AG10803 (cell line): ENCODE measurements at regions not wholly inside any gene's neighbourhood (a gene's known extent, or its start where the extent isn't known, plus 50 kb on each side); places are given as distances from the start of the nearest gene placed in this dataset.

Experiments
- DNase-seq: peaks from one replicate; pipeline ENCODE4 v3.0.0; 2010; ENCODE audit warnings: low read depth
- H3K4me3 ChIP-seq: 2 replicates; pipeline ENCODE4 v1.5.1; 2011; ENCODE audit warnings: mild to moderate bottlenecking, low read length, control low read depth
- TF ChIP-seq, protein P1 (sequence below): conservative IDR thresholded peaks from 2 replicates; pipeline ENCODE4 v1.5.1; 2011; ENCODE audit warnings: mild to moderate bottlenecking, low read length, control low read depth, inconsistent platforms

GRCh38 chr20:11044561-11044960 lies 370.8 kb upstream of the JAG1 start:
- DNase-seq: no peak
- no peak overlapping the region for H3K4me3 ChIP-seq
- TF ChIP-seq, protein P1, sequence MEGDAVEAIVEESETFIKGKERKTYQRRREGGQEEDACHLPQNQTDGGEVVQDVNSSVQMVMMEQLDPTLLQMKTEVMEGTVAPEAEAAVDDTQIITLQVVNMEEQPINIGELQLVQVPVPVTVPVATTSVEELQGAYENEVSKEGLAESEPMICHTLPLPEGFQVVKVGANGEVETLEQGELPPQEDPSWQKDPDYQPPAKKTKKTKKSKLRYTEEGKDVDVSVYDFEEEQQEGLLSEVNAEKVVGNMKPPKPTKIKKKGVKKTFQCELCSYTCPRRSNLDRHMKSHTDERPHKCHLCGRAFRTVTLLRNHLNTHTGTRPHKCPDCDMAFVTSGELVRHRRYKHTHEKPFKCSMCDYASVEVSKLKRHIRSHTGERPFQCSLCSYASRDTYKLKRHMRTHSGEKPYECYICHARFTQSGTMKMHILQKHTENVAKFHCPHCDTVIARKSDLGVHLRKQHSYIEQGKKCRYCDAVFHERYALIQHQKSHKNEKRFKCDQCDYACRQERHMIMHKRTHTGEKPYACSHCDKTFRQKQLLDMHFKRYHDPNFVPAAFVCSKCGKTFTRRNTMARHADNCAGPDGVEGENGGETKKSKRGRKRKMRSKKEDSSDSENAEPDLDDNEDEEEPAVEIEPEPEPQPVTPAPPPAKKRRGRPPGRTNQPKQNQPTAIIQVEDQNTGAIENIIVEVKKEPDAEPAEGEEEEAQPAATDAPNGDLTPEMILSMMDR: no peak

- DNase-seq: no peak
Observed at GRCh38 chr20:11045412-11046175, 371.8 kb upstream of the JAG1 start.

GRCh38 chr20:11047559-11047958 lies 373.8 kb upstream of the JAG1 start:
- TF ChIP-seq, protein P1: no peak
- DNase-seq: no peak
- no peak overlapping the region for H3K4me3 ChIP-seq

More at GRCh38 chr20:11045412-11046175, 371.8 kb upstream of the JAG1 start:
- TF ChIP-seq, protein P1: no peak
- H3K4me3 ChIP-seq: no peak overlapping the region

- no peak overlapping the region for H3K4me3 ChIP-seq
- DNase-seq: no peak
- TF ChIP-seq, protein P1: no peak
Observed at GRCh38 chr20:11048739-11049138, 374.9 kb upstream of the JAG1 start.

GRCh38 chr20:11050350-11050749 lies 376.6 kb upstream of the JAG1 start:
- DNase-seq: no peak
- no peak overlapping the region for H3K4me3 ChIP-seq
- TF ChIP-seq, protein P1: no peak

GRCh38 chr20:11051136-11051535 lies 377.3 kb upstream of the JAG1 start:
- DNase-seq: no peak
- no peak overlapping the region for H3K4me3 ChIP-seq
- TF ChIP-seq, protein P1: no peak

GRCh38 chr20:11053310-11053709 lies 379.5 kb upstream of the JAG1 start:
- H3K4me3 ChIP-seq: no peak overlapping the region
- TF ChIP-seq, protein P1: no peak
- no peak for DNase-seq
